ENCODE measurements at regions not wholly inside any gene's neighbourhood (a gene's known extent, or its start where the extent isn't known, plus 50 kb on each side); places are given as distances from the start of the nearest gene placed in this dataset.
"Not testable (repeated sequence)": the region's sequence is repeated elsewhere in the genome, so short reads cannot be mapped to it uniquely, and the experiment has no call there.

DNA sequence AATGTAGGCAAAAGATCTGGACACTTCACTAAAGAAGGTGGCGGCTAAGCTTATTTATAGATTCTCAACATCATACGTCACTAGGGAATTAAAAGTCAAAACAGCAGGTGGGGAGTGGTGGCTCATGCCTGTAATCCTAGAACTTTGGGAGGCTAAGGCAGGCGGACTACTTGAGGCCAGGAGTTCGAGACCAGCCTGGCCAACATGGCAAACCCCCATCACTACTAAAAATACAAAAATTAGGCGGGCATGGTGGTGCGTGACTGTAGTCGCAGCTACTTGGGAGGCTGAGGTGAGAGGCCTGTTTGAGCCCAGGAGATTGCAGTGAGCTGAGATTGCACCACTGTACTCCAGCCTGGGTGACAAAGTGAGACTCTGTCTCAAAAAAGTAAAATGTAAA lies 74.6 kb downstream of the GPX5 start:
- Histone ChIP-seq H3K9me3 (ENCODE audit: control insufficient read depth, insufficient read depth, low read length) (no peaks in the 10 kb centered on the region), H3K27me3 (ENCODE audit: control insufficient read depth, insufficient read depth, low read length) (no peaks in the 10 kb centered on the region), H3K4me3 (ENCODE audit: low read depth, low read length) (no peak overlapping the region), H3K4me1 (ENCODE audit: control insufficient read depth, insufficient read depth, low read length) (no peaks in the 10 kb centered on the region), H3K36me3 (ENCODE audit: control insufficient read depth, insufficient read depth, low read length) (no peaks in the 10 kb centered on the region), H3K9ac (ENCODE audit: low read depth, low read length) (no peak overlapping the region)

DNA sequence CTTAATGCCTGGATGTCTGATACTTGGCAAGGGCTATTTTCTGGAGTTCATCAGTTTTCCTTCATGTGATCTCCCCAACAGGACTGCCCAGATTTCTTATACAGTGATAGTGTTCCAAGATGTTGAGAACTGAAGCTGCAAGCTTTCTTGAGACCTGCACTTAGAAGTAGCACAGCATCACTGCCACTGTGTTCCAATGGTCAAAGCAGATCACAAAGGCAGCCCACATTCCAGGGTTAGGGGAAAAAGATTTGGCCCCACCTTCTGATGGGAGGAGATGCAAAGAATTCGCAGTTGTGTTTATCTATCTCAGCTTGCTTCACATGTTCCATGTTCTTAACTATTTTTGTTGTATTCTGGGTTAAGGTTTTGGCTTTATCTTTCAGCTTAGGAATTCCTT lies 78.2 kb downstream of the GPX5 start:
- Histone ChIP-seq H3K36me3 (ENCODE audit: control insufficient read depth, insufficient read depth, low read length) (no peaks in the 10 kb centered on the region), H3K27me3 (ENCODE audit: control insufficient read depth, insufficient read depth, low read length) (no peaks in the 10 kb centered on the region), H3K4me1 (ENCODE audit: control insufficient read depth, insufficient read depth, low read length) (no peaks in the 10 kb centered on the region), H3K9me3 (ENCODE audit: control insufficient read depth, insufficient read depth, low read length) (no peaks in the 10 kb centered on the region), H3K9ac (ENCODE audit: low read depth, low read length) (no peak overlapping the region), H3K4me3 (ENCODE audit: low read depth, low read length) (no peak overlapping the region)

DNA sequence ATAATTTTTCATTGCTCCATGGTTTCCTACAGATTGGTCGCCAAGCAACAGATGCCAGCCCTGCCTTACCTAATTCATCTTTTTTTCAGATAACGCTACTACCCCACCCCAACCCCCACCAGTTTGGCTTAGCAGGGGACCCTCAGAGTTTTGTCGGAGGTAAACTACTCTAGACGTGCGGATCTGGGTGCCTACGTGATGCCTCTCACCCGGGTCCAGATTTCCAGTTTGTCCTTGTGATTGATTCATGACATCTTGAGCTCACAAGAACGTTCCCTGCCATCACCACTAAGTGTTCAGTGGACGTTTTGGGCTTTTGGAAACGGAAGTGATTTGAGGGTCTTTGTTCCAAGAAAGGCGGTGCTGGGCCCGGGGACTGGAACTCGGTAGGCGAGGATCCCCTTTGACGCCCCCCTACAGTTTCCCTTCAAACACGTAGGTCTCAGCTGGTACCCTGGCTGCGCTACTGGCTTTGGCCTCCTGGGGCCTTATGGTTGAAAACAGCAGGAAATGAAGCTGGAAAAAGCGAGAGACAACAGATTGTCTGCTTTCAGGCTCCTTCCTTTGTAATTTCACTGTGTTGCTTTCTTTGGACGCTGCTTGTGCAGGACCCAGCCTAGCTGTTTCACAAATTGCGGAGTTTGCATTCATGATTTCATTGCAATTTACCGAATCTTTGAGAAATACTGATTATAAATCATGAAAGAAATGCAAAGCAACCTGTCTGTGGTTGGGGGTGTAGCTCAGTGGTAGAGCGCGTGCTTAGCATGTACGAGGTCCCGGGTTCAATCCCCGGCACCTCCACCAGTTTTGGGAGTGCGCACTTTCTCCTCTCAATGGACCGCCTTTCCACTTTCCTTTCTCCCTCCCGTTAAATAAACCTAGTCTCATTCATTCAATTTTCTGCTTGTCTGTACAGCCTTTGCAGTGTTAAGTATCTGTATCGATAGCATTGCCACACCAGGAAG lies 81.0 kb downstream of the GPX5 start:
- peak overlapping the region; percentile 70 for H3K9ac ChIP-seq (ENCODE audit: low read depth, low read length)

DNA sequence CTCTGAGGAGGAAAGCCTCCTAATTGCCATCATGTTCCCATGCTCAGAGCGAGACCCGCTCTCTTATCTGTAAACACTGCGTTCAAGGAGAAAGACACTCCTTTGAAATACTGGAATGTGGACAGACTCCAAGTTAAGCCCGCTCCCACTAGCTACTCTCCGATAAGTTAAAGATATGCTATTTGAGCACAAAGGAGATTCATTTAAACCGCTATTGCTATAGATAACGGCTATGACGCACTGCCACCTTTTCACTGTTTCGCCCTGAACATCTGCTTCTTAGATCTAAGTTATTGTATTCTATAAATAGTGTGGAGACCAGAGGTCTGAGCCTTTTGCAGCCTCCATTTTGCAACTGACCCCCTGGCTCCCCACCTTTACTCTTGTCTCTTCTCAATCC lies 82.3 kb downstream of the GPX5 start:
- H3K27me3 ChIP-seq (ENCODE audit: control insufficient read depth, insufficient read depth, low read length) = no peaks in the 10 kb centered on the region

More for the DNA sequence above, 81.0 kb downstream of the GPX5 start:
- Histone ChIP-seq H3K4me1 (ENCODE audit: control insufficient read depth, insufficient read depth, low read length) (no peaks in the 10 kb centered on the region), H3K27me3 (ENCODE audit: control insufficient read depth, insufficient read depth, low read length) (no peaks in the 10 kb centered on the region), H3K4me3 (ENCODE audit: low read depth, low read length) (peak overlapping the region; percentile 74), H3K9me3 (ENCODE audit: control insufficient read depth, insufficient read depth, low read length) (no peaks in the 10 kb centered on the region), H3K36me3 (ENCODE audit: control insufficient read depth, insufficient read depth, low read length) (no peaks in the 10 kb centered on the region)

DNA sequence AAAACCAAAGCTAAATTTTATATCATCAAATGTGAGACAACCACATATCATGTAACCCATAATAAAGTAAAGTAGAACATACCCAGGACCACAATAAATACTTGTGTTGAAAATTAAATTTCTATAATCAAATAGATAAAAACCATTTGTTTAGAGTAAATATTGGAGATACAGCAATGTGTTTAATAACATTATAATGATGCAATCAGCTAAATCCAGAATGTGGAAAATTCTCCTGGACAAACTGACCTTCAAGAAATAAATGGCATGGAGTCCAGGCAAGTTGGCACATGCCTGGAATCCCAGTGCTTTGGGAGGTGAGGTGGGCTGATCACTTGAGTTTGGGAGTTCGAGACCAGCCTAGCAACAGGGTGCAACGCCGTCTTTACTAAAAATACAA lies 84.0 kb downstream of the GPX5 start:
- H3K9me3 ChIP-seq (ENCODE audit: control insufficient read depth, insufficient read depth, low read length) = no peaks in the 10 kb centered on the region
- no peaks in the 10 kb centered on the region for H3K36me3 ChIP-seq (ENCODE audit: control insufficient read depth, insufficient read depth, low read length)
- H3K27me3 ChIP-seq (ENCODE audit: control insufficient read depth, insufficient read depth, low read length) = no peaks in the 10 kb centered on the region
- no peak overlapping the region for H3K9ac ChIP-seq (ENCODE audit: low read depth, low read length)
- no peak overlapping the region for H3K4me3 ChIP-seq (ENCODE audit: low read depth, low read length)
- H3K4me1 ChIP-seq (ENCODE audit: control insufficient read depth, insufficient read depth, low read length) = no peaks in the 10 kb centered on the region

More for the DNA sequence above, 82.3 kb downstream of the GPX5 start:
- Histone ChIP-seq H3K9me3 (ENCODE audit: control insufficient read depth, insufficient read depth, low read length) (no peaks in the 10 kb centered on the region), H3K36me3 (ENCODE audit: control insufficient read depth, insufficient read depth, low read length) (no peaks in the 10 kb centered on the region), H3K4me1 (ENCODE audit: control insufficient read depth, insufficient read depth, low read length) (no peaks in the 10 kb centered on the region), H3K4me3 (ENCODE audit: low read depth, low read length) (no peak overlapping the region), H3K9ac (ENCODE audit: low read depth, low read length) (no peak overlapping the region)

DNA sequence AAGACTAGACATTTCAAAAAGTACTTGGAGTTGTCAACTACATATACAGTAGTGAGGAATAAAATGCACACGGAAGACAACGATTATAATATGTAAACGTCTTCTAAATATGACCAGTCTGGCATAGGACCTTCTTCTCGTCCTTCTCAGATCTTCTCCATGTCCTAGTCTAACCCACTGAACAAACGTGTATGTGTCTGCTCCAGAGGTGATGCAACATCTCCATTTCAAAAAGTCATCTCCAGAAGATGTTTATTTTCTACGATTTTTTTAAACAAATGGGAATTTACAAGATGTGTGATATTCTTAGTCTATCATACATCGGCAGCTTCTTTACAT lies 89.9 kb downstream of the GPX5 start:
- Histone ChIP-seq H3K36me3 (ENCODE audit: control insufficient read depth, insufficient read depth, low read length) (no peaks in the 10 kb centered on the region), H3K27me3 (ENCODE audit: control insufficient read depth, insufficient read depth, low read length) (peaks cover 18% of the 10 kb centered on the region), H3K4me3 (ENCODE audit: low read depth, low read length) (peak overlapping the region; percentile 75), H3K9ac (ENCODE audit: low read depth, low read length) (no peak overlapping the region), H3K9me3 (ENCODE audit: control insufficient read depth, insufficient read depth, low read length) (no peaks in the 10 kb centered on the region), H3K4me1 (ENCODE audit: control insufficient read depth, insufficient read depth, low read length) (peaks cover 2% of the 10 kb centered on the region)

DNA sequence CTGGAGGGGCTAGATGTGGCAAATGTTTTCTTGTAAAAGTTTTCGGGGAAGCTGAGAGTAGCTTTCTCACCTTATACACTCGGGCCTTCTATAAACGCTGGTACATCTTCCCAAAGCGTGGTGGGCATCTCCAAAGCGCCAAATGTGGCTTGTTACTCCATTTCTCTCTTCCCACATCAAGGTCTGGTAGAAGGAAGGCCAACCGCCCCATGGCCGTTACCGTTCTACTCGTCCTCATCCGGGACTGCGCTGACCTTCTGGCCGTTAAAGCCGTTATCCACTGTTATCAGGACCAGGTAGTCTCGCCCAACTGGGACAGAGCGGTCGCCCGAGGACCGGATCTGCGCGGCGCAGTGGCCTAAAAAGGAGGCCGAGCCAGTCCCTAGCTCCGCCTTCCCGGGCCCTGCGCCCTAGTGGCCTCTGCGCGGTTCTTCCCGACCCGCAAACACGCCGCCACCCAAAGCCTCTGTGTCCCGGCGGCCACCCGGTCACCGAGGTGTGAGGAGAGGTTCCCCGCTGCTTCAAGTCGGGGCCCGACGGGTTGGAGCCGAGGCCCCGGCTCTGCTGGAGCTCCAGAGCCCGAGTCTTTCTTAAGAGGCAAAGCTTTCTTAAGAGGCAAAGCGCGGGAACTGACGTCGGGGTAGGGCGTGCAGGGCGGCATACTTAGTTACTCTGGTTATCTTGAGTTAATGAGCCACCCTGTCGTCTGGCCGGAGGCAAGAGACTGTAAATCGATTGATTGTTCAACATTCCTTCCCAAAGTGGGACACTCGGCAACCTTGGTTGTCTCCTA lies 90.5 kb downstream of the GPX5 start:
- H3K36me3 ChIP-seq (ENCODE audit: control insufficient read depth, insufficient read depth, low read length) = no peaks in the 10 kb centered on the region
- peaks cover 2% of the 10 kb centered on the region for H3K4me1 ChIP-seq (ENCODE audit: control insufficient read depth, insufficient read depth, low read length)
- peak overlapping the region; percentile 73 for H3K9ac ChIP-seq (ENCODE audit: low read depth, low read length)
- H3K27me3 ChIP-seq (ENCODE audit: control insufficient read depth, insufficient read depth, low read length) = peaks cover 19% of the 10 kb centered on the region
- H3K9me3 ChIP-seq (ENCODE audit: control insufficient read depth, insufficient read depth, low read length) = no peaks in the 10 kb centered on the region
- peak overlapping the region; percentile 75 for H3K4me3 ChIP-seq (ENCODE audit: low read depth, low read length)

DNA sequence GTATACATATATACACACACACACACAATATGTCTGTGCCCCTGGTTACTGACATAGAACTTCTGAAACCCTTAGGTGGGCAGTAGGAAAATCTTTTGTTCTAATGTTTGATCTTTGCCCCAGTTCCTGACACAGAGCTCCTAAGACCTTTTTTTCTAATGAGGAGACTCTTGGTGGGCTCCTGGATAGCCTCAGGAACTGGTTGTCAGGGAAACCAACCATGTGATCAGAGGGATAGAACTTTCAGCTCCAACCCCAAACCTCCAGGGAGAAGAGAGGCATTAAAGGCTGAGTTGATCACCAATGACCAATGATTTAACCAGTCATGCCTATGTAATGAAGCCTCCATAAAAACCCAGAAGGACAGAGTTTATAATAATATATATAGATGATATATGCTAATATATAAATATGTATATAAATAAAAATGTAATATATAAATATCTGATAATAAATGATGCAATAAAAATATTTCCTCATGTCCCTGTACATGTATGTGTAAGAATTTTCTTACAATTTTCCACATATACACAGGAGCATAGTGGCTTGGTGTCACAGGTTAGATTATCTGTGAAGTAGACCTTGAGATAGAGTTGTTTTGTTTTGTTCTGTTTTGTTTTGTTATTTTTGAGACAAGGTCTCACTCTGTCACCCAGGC lies 93.3 kb downstream of the GPX5 start:
- Histone ChIP-seq H3K9ac (ENCODE audit: low read depth, low read length) (no peak overlapping the region), H3K4me1 (ENCODE audit: control insufficient read depth, insufficient read depth, low read length) (peaks cover 2% of the 10 kb centered on the region), H3K36me3 (ENCODE audit: control insufficient read depth, insufficient read depth, low read length) (no peaks in the 10 kb centered on the region), H3K9me3 (ENCODE audit: control insufficient read depth, insufficient read depth, low read length) (no peaks in the 10 kb centered on the region), H3K27me3 (ENCODE audit: control insufficient read depth, insufficient read depth, low read length) (peaks cover 19% of the 10 kb centered on the region), H3K4me3 (ENCODE audit: low read depth, low read length) (no peak overlapping the region)

DNA sequence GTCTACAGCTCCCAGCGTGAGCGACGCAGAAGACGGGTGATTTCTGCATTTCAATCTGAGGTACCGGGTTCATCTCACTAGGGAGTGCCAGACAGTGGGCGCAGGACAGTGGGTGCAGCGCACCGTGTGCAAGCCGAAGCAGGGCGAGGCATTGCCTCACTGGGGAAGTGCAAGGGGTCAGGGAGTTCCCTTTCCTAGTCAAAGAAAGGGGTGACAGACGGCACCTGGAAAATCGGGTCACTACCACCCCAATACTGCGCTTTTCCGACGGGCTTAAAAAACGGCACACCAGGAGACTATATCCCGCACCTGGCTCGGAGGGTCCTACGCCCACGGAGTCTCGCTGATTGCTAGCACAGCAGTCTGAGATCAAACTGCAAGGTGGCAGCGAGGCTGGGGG lies 95.6 kb downstream of the GPX5 start:
- not testable (repeated sequence) for H3K27me3 ChIP-seq (ENCODE audit: control insufficient read depth, insufficient read depth, low read length); H3K36me3 ChIP-seq (ENCODE audit: control insufficient read depth, insufficient read depth, low read length); H3K9ac ChIP-seq (ENCODE audit: low read depth, low read length); H3K4me1 ChIP-seq (ENCODE audit: control insufficient read depth, insufficient read depth, low read length); H3K9me3 ChIP-seq (ENCODE audit: control insufficient read depth, insufficient read depth, low read length)
- H3K4me3 ChIP-seq (ENCODE audit: low read depth, low read length) = peak overlapping the region; percentile 64

DNA sequence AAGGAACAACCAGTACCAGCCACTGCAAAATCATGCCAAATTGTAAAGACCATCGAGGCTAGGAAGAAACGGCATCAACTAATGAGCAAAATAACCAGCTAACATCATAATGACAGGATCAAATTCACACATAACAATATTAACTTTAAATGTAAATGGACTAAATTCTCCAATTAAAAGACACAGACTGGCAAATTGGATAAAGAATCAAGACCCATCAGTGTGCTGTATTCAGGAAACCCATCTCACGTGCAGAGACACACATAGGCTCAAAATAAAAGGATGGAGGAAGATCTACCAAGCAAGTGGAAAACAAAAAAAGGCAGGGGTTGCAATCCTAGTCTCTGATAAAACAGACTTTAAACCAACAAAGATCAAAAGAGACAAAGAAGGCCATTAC lies 97.6 kb downstream of the GPX5 start:
- H3K9me3 ChIP-seq (ENCODE audit: control insufficient read depth, insufficient read depth, low read length); H3K4me3 ChIP-seq (ENCODE audit: low read depth, low read length); H3K9ac ChIP-seq (ENCODE audit: low read depth, low read length); H3K36me3 ChIP-seq (ENCODE audit: control insufficient read depth, insufficient read depth, low read length); H3K4me1 ChIP-seq (ENCODE audit: control insufficient read depth, insufficient read depth, low read length); H3K27me3 ChIP-seq (ENCODE audit: control insufficient read depth, insufficient read depth, low read length): not testable (repeated sequence)

DNA sequence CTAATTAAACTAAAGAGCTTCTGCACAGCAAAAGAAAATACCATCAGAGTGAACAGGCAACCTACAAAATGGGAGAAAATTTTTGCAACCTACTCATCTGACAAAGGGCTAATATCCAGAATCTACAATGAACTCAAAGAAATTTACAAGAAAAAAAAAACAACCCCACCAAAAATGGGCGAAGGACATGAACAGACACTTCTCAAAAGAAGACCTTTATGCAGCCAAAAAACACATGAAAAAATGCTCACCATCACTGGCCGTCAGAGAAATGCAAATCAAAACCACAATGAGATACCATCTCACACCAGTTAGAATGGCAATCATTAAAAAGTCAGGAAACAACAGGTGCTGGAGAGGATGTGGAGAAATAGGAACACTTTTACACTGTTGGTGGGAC lies 100.7 kb downstream of the GPX5 start:
- H3K9ac ChIP-seq (ENCODE audit: low read depth, low read length); H3K4me3 ChIP-seq (ENCODE audit: low read depth, low read length); H3K36me3 ChIP-seq (ENCODE audit: control insufficient read depth, insufficient read depth, low read length); H3K4me1 ChIP-seq (ENCODE audit: control insufficient read depth, insufficient read depth, low read length); H3K9me3 ChIP-seq (ENCODE audit: control insufficient read depth, insufficient read depth, low read length); H3K27me3 ChIP-seq (ENCODE audit: control insufficient read depth, insufficient read depth, low read length): not testable (repeated sequence)

Data from iPS-15b (cell line).